ENCODE measurements at regions not wholly inside any gene's neighbourhood (a gene's known extent, or its start where the extent isn't known, plus 50 kb on each side); places are given as distances from the start of the nearest gene placed in this dataset.

- TF ChIP-seq REST (IDR thresholded peaks at IDR 0.05; ENCODE audit: insufficient read depth in 1 of 2, low read depth in 2 of 2, low read length in 2 of 2) (no peak), POLR2AphosphoS5 (IDR thresholded peaks at IDR 0.05; ENCODE audit: low read depth, low read length) (no peak), FOXP2 (optimal IDR thresholded peaks at IDR 0.05; ENCODE audit: borderline replicate concordance, extremely low read depth, extremely low read length, insufficient read depth) (no peak), SIN3A (IDR thresholded peaks at IDR 0.05; ENCODE audit: borderline replicate concordance, insufficient read depth, low read length) (no peak)
Measured at GRCh38 chr17:6019959-6020358, 50.2 kb upstream of the WSCD1 start.

GRCh38 chr17:6020376-6021010 is 49.7 kb upstream of the WSCD1 start:
- TF ChIP-seq TAF1 (IDR thresholded peaks at IDR 0.05; ENCODE audit: borderline replicate concordance, insufficient read depth, low read length) = no peak
- TF ChIP-seq FOXP2 (optimal IDR thresholded peaks at IDR 0.05; ENCODE audit: borderline replicate concordance, extremely low read depth, extremely low read length, insufficient read depth) = no peak
- TF ChIP-seq REST (IDR thresholded peaks at IDR 0.05; ENCODE audit: insufficient read depth in 1 of 2, low read depth in 2 of 2, low read length in 2 of 2) = no peak
- no peak for TF ChIP-seq SIN3A (IDR thresholded peaks at IDR 0.05; ENCODE audit: borderline replicate concordance, insufficient read depth, low read length)
- no peak for TF ChIP-seq POLR2AphosphoS5 (IDR thresholded peaks at IDR 0.05; ENCODE audit: low read depth, low read length)
